ENCODE measurements at regions not wholly inside any gene's neighbourhood (a gene's known extent, or its start where the extent isn't known, plus 50 kb on each side); places are given as distances from the start of the nearest gene placed in this dataset.

- TF ChIP-seq CTCF (conservative IDR thresholded peaks at IDR 0.05; ENCODE audit: low read depth, low read length): no peak
- no peak for TF ChIP-seq EZH2 (IDR thresholded peaks at IDR 0.05; ENCODE audit: low read length, unreplicated experiment)
- no peak for TF ChIP-seq EZH2phosphoT487 (IDR thresholded peaks at IDR 0.05; ENCODE audit: borderline replicate concordance, low read length)
Measured at GRCh38 chr6:48369100-48369499, 258.1 kb upstream of the PTCHD4 start.

Measured in PC-3 (cell line).